Osteoblast (primary cell): ENCODE measurements at regions not wholly inside any gene's neighbourhood (a gene's known extent, or its start where the extent isn't known, plus 50 kb on each side); places are given as distances from the start of the nearest gene placed in this dataset.

Experiments used
- DNase-seq: peaks from one replicate; pipeline ENCODE4 v3.0.0; 2011; ENCODE audit warnings: low spot score, mixed read lengths; ENCODE audit not compliant: insufficient read length; ENCODE audit errors: missing footprints
- H2AFZ ChIP-seq: 2 replicates; pipeline ENCODE4 v1.6.0; 2011; ENCODE audit warnings: mild to moderate bottlenecking, low read length
- H3K27ac ChIP-seq: 2 replicates; pipeline ENCODE4 v1.5.1; 2011; ENCODE audit warnings: mild to moderate bottlenecking, low read depth, low read length, moderate library complexity
- H3K27me3 ChIP-seq: 2 replicates; pipeline ENCODE4 v1.6.0; 2012; ENCODE audit warnings: mild to moderate bottlenecking, control low read depth, inconsistent platforms, low read length, moderate library complexity; ENCODE audit not compliant: insufficient read depth
- H3K36me3 ChIP-seq: 2 replicates; pipeline ENCODE4 v1.5.1; 2011; ENCODE audit warnings: mild to moderate bottlenecking, low read length, control low read depth, moderate library complexity; ENCODE audit not compliant: insufficient read depth
- H3K4me1 ChIP-seq: 2 replicates; pipeline ENCODE4 v1.5.1; 2011; ENCODE audit warnings: mild to moderate bottlenecking, low read length, control low read depth, moderate library complexity; ENCODE audit not compliant: insufficient read depth
- H3K4me2 ChIP-seq: 2 replicates; pipeline ENCODE4 v1.6.0; 2011; ENCODE audit warnings: mild to moderate bottlenecking, low read length; ENCODE audit not compliant: insufficient read depth
- H3K4me3 ChIP-seq: fragments of 200-600 bp; sonication (generic); 3 replicates; pipeline ENCODE4 v1.5.1; 2012; ENCODE audit warnings: mild to moderate bottlenecking, low read length, inconsistent platforms; ENCODE audit not compliant: insufficient read depth
- H3K79me2 ChIP-seq: 2 replicates; pipeline ENCODE4 v1.6.0; 2012; ENCODE audit warnings: mild to moderate bottlenecking, low read length, control low read depth, inconsistent platforms; ENCODE audit not compliant: insufficient read depth
- H3K9me3 ChIP-seq: 2 replicates; pipeline ENCODE4 v1.5.1; 2011; ENCODE audit warnings: low read depth, low read length, control low read depth
- H4K20me1 ChIP-seq: 2 replicates; pipeline ENCODE4 v1.6.0; 2012; ENCODE audit warnings: mild to moderate bottlenecking, low read length, control low read depth; ENCODE audit not compliant: insufficient read depth
- CTCF ChIP-seq: IDR thresholded peaks from 2 replicates; pipeline ENCODE4 v1.5.1; 2011; ENCODE audit warnings: mild to moderate bottlenecking, low read depth, low read length, moderate library complexity; ENCODE audit errors: extremely low read depth

GRCh38 chr16:7090628-7091115, 242.0 kb upstream of the RBFOX1 start:
- Histone ChIP-seq H4K20me1 (no peaks in the 10 kb centered on the region), H3K27me3 (no peaks in the 10 kb centered on the region), H3K36me3 (no peaks in the 10 kb centered on the region), H3K27ac (no peak overlapping the region), H3K9me3 (no peaks in the 10 kb centered on the region), H3K4me1 (no peaks in the 10 kb centered on the region), H3K79me2 (no peaks in the 10 kb centered on the region), H3K4me3 (no peak overlapping the region), H3K4me2 (no peak overlapping the region), H2AFZ (no peak overlapping the region)
- TF ChIP-seq CTCF, result no peak
- DNase-seq, result no peak

GRCh38 chr16:7089751-7090150, 242.9 kb upstream of the RBFOX1 start:
- H3K4me1 ChIP-seq, result no peaks in the 10 kb centered on the region
- DNase-seq, result no peak
- TF ChIP-seq CTCF, result no peak
- no peak overlapping the region for H3K4me2 ChIP-seq
- H3K9me3 ChIP-seq, result no peaks in the 10 kb centered on the region
- H3K27ac ChIP-seq, result no peak overlapping the region
- no peak overlapping the region for H2AFZ ChIP-seq
- H3K27me3 ChIP-seq, result no peaks in the 10 kb centered on the region
- no peaks in the 10 kb centered on the region for H3K79me2 ChIP-seq
- H3K4me3 ChIP-seq, result no peak overlapping the region
- H3K36me3 ChIP-seq, result no peaks in the 10 kb centered on the region
- no peaks in the 10 kb centered on the region for H4K20me1 ChIP-seq

- Histone ChIP-seq H2AFZ (no peak overlapping the region), H3K4me3 (no peak overlapping the region), H3K9me3 (no peaks in the 10 kb centered on the region), H3K27ac (no peak overlapping the region), H3K4me2 (no peak overlapping the region), H3K27me3 (no peaks in the 10 kb centered on the region), H3K36me3 (no peaks in the 10 kb centered on the region), H4K20me1 (no peaks in the 10 kb centered on the region), H3K4me1 (no peaks in the 10 kb centered on the region), H3K79me2 (no peaks in the 10 kb centered on the region)
- no peak for DNase-seq
- TF ChIP-seq CTCF, result no peak
Observed at GRCh38 chr16:7088711-7089110, 243.9 kb upstream of the RBFOX1 start.

- Histone ChIP-seq H3K36me3 (no peaks in the 10 kb centered on the region), H2AFZ (no peak overlapping the region), H3K4me2 (no peak overlapping the region), H3K4me1 (no peaks in the 10 kb centered on the region), H3K27me3 (no peaks in the 10 kb centered on the region), H3K27ac (no peak overlapping the region), H3K9me3 (no peaks in the 10 kb centered on the region), H3K79me2 (no peaks in the 10 kb centered on the region), H4K20me1 (no peaks in the 10 kb centered on the region), H3K4me3 (no peak overlapping the region)
- no peak for DNase-seq
- no peak for TF ChIP-seq CTCF
Observed at GRCh38 chr16:7086822-7087616, 245.6 kb upstream of the RBFOX1 start.
